Mucosa of gallbladder (tissue), 1 donor: ENCODE measurements at regions not wholly inside any gene's neighbourhood (a gene's known extent, or its start where the extent isn't known, plus 50 kb on each side); places are given as distances from the start of the nearest gene placed in this dataset.
A peak's percentile ranks its signal among the peaks of the same experiment; 100 is the strongest.
"Not testable (repeated sequence)": the region's sequence is repeated elsewhere in the genome, so short reads cannot be mapped to it uniquely, and the experiment has no call there.

Experiments
- DNase-seq: peaks from one replicate; pipeline ENCODE4 v3.0.0-alpha.2; 2020; ENCODE audit warnings: low spot score
- donor health status: DM: no; HTN: no; CAD: no.

DNA sequence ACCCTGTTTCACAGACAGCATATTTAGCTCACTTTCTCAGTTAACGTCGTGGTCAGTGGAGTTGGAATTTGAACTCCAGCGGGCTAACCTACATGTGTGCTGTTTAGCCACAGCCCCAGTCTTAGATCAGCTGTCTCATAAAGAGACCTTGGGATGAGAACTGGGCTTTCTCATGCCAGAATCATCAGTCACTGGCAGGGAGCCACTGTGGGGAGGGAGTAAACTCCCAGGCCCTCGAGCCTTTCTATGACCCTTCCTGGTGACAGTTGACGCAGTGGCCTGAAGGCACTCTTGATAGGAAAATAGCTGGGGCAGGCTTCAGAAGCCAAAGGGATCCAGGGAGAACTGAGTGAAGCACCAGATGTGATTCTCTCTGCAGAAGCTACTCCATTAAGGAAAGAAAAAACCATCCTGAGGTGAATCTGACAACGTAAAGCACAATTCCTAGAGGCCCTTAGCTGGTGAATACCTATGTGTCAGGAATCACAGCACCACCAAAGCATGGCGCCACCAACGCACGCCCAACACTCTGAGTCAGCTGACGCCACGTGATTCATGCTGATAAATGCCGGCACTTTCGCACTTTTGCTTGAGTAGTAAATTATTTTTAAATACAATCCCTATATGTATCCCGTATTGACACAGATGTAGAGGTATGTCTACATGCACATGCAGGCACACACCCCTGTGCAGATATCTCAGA, 279.6 kb upstream of the TMEM132C start:
- DNase-seq: no peak

DNA sequence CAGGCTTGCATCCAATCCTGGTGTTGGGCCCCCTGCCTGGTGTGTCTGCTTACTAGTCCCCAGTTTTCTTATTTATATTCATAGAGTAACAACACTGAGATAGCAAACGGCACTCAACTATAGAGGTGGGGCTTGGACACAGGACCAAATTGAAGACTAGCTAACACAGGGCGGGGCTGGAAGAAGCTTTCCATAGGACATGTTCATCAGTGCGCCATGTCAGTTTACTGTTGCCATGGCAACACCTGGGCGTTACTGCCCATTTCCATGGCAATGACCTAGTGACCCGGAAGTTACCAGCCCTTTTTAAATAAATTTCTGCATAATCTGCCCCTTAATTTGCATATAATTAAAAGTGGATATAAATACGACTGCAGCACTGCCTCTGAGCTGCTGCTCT, 275.5 kb upstream of the TMEM132C start:
- no peak for DNase-seq

DNA sequence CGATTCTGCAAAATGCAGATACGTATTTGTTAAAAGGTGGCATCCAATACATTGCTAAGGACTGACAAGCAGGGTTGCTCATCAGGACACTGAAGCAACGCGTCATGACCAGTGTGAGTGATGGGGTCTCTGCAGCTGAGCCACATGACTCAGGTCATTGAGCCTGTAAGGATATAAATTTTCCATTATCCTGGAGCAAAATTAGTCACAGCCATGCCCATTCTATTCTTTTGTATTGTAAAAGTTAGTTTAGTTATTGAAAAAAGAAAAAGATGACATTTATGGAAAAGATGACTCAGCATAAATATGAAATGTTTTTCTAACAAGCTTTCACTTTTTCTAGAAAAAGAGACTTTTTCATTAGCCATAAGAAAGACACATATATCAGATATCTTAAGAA, 268.0 kb upstream of the TMEM132C start:
- DNase-seq: no peak

DNA sequence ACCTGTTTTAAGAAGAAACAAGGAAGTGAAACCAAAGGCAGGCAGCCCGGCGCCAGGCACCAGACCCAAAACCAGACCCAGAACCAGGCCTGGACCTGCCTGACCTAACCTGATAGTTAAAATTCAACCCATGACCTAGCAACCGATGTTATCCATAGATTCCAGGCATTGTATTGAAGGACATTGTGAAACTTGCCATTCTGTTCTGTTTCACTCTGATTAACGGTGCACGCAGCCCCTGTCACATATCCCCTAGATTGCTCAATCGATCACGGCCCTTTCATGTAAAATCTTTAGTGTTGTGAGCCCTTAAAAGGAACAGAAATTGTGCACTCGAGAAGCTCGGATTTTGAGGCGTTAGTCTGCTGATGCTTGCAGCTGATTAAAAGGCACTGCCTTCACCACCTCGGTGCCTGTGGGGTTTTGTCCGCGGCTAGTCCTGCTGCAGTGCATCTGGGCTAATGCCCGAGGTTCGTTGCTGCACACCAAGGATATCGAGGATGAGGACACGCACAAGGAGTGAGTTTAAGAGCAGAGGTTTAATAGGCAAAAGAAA, 262.5 kb upstream of the TMEM132C start:
- DNase-seq: no peak

DNA sequence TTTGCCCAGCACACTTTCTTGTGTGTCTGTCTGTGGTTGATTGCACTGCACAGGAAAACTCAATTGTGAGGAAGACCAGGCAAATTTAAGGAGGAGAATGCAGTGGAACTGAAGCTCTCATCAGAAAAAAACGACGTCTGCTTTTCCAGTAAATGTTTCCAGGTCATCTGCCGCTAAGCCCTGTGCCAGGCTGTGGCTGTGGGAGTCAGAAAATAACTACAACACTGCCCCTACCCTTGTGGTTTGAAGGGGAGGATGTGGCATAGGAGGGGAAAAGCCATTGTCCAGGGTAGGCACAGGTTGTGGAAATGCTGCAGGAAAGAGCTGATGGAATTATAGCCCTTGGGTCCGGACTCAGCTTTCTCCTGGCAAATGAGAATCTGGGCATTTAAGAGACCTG, 259.7 kb upstream of the TMEM132C start:
- DNase-seq: no peak

DNA sequence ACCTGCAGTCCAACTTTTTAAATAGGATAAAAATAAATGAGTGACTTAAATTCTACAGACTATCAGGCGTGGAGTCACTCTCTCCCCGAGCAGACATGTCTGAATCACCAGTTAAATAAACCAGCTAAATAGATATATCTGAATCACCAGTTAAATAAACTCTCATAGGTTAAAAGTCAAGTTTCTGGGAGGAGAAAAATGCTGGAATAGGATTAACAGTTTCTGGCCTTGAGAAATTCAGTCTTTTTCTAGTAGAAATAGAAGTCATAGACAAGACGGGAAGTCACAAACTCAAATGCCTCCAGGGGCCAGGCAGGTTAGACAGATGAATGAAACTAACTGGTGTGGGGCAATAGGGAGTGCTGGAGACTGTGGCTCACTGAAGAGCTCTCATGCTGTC, 258.6 kb upstream of the TMEM132C start:
- DNase-seq: no peak

DNA sequence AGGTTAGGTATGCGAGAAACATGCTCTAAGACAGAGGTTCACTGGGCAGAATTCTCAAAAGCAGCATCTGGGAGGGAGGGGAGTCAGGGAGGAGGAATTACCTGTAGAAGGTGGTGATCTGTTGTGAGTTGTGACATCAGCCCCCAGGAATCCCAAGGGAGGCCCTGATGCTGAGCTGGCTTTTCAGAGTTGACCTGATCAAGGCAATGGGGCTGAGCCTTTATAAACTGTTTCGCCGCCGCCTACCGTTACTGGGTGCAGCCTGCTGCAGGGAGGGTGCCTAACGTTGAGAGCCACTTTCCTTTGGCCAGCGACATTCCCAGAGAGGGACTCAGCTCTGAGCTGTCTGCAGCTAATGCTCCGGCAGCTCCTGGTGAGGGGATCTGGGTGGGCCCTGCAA, 257.9 kb upstream of the TMEM132C start:
- DNase-seq: no peak

DNA sequence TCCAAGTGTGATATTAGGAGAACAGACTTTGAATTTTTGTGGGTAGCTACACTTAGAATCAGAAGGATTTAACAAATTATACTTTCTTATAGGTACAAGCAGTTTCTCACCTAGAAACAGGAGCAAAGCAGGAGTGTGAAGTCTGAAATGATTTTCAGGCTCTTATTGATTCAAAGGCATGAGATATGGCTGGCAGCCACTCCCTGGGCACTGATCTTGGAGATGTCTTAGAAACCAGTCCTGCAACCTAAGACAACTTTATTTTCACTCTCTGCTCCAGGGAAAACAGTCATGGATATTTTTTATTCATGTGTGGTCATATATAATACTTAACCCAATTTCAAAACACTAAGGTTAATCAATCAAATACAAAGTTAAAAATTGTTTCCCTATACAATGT, 254.9 kb upstream of the TMEM132C start:
- peak; percentile 32 for DNase-seq

DNA sequence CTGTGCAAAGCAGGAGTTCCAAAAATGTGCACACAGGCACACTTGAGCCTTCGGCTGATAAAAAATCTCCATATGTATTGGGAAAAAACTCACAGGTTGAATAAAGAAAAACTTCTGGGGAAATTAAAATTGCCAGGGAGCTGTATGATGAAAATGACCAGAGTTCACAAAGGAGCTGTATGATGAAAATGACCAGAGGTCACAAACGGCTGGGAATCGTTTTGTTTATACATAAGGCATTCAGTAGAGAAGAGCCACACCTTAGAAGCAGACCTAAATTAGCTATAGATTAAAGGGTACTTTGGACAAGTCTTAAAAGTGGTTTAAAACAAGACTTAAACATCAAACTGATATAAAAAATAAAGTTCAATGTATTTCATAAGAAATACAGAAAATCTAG, 251.7 kb upstream of the TMEM132C start:
- no peak for DNase-seq

DNA sequence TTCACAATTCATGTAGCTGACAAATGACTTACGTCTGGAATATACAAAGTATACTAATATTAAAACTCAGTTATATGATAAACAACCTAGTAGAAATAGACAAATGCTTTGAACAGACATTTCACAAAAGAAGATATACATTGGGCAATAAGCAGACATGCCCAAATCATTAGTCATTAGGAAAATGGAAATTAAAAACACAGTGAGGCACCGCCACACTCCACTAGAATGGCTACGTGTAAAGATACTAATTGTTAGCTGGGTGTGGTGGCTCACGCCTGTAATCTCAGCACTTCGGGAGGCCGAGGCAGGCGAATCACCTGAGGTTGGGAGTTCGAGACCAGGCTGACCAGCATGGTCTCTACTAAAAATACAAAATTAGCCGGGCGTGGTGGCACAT, 248.9 kb upstream of the TMEM132C start:
- DNase-seq: no peak

DNA sequence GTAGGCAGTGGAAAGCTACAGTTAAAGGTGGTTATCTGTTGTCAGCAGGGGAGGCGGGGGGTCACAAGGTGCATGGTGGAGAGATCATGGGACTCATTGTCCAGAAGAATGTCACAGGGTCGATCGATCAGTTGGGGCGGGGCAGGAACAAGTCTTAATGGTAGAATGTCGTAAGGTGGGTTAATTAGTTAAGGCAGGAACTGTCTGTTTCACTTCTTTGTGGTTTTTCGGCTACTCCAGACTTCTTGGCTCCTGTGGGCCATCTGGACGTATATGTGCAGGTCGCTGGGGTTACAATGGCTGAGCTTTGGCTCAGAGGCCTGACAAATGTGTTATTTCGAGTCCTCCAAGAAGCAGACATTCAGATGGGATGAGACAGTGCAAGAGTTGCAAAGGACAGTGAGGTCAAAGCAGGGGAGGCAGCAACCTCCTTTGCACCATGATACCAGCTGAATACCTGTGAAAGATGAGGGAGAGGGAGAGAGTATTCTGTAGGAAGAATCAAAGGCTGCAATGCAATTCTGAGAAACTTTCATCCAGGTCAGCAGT, 246.9 kb upstream of the TMEM132C start:
- DNase-seq: peak; percentile 45

DNA sequence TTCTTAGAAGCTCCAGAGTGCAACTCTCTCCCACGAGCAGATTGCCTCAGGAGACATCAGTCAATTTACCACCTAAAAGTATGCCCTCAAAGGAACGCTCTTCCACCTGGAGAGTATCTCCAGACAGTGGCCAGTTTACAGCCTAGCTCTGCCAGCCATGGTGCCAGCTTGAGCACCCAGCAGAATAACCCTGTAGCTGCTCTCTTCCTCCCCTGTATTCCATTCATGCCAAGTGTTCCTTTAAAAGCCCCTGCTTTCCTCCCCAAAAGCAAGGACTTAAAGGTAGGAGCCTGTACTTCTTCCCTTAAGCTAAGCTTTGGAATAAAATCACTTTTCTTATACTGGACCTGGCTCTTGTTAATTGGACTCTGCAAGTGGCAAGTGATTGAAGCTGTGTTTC, 245.4 kb upstream of the TMEM132C start:
- no peak for DNase-seq

DNA sequence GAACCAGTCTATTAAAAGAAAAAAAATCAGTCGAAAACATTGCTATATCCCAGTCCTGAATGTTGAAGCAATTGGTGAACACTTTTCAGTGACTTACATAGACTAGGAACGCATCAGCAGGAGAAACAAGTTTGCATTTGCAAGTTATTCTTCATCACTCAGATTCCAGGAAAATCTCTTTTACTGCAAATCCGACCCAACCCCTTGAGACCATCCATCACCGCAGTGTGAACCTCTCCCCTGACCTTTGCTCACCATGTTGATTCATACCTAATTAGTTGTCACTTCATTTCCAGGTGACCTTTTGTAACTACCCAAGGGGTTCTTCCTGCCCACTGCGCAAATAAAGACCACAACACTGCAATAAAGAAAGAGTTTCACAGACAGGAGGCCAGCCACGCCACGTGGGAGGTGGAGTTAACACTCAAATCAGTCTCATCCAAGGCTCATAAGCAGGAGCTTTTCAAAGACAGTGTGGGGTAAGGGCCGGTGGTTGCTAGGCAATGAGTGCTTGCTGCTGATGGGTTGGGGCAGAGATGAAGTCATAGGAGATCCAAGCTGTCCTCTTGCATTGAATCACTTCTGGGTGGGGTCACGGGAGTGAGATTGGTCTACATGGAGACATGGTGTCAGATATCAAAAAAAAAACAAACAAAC, 241.3 kb upstream of the TMEM132C start:
- no peak for DNase-seq

DNA sequence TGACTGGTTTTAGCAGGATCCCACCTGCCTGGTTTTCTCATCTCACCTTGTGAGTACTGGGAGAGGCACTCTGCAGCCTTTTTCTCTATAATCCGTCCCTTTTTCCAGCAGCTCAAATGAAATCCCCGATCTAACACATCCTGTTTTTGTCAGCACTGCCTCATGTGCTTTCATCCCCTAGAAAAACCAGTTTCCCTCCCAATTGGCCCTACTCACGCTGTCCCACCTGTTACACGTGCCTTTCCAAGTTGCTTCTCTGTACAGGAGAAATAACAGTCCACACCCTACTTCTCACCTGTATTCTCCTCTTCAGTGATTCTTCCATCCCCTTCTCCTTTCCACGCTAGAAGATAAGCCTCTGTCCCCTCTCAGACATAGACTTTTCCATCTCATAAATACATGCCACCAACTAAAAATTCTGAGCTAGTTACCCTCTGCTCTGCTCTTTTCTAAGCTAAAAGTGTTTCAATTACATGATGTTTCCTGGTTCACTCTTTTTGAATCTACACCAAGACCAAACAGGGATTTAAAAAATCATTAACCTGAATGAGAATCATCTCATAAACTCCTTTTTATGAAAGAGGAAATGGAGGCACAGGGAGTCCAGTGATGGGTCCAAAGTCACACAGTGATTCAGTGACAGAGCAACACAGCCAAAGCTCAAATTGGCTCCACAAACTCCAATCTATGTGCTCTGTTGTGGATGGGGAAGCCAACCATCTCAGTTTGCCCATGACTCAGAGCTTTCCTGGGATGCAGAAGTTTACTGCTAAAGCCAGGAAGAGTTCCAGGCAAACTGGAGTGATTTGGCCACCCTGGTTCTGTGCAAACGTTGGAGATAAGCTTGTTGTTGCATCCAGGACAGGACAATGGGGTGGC, 240.0 kb upstream of the TMEM132C start:
- DNase-seq: peak; percentile 44

DNA sequence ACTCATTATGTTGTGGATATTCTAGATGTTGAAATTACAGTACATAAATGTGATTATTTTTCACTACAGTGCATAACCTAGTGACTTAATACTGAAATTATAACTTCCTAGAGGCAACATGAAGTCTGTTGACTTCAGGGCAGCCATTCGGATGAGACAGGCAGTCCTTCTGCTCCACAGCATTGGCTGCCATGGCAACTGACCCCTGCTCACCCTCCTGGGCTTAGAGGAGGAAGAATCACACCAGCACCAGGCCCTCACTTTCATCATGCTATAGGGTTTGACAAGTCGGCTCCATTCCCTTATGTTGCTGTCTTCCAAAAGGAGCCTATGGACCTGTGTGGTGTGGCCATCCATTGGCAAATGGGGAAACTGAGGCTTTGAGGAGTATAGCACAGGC, 233.5 kb upstream of the TMEM132C start:
- DNase-seq: no peak

DNA sequence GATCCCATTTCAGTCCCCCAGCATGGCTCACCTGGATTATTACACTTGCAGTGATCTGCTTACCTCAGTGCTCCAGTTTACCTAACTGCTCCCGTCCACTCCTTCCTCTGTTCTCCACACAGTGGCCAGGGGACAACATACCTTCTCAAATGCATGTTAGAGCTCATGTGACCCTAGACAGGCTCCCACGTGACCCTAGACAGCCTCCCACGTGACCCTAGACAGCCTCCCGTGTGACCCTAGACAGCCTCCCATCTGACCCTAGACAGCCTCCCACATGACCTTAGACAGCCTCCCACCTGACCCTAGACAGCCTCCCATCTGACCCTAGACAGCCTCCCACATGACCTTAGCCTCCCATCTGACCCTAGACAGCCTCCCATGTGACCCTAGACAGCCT, 226.0 kb upstream of the TMEM132C start:
- DNase-seq: no peak

DNA sequence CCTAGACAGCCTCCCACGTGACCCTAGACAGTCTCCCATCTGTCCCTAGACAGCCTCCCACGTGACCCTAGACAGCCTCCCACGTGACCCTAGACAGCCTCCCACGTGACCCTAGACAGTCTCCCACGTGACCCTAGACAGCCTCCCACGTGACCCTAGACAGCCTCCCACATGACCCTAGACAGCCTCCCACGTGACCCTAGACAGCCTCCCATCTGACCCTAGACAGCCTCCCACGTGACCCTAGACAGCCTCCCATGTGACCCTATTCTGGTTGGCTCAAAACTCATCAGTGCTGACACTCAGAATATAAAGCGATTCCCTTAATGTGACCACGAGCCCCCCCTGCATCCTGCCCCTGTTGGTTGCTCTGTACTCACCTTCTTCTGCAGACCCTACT, 224.7 kb upstream of the TMEM132C start:
- not testable (repeated sequence) for DNase-seq

DNA sequence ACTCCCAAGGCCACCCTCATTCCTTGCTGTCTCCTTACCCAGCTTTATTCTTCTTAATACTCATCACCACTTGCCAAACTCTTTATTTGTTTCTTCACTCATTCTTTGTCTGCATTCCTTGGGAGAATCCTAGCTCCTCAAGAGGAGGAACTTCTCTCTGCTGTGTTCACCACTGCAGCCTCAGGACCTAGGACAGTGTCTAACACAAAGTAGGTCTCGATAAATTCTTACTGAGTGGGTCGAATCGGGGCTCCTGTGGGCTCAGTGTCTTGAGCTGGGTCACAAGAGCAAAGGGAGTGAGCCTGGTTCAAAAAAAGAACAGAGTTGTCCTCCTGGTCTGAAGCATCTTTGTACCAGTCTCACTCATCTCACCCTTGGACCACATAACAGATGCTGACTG, 224.1 kb upstream of the TMEM132C start:
- DNase-seq: no peak

DNA sequence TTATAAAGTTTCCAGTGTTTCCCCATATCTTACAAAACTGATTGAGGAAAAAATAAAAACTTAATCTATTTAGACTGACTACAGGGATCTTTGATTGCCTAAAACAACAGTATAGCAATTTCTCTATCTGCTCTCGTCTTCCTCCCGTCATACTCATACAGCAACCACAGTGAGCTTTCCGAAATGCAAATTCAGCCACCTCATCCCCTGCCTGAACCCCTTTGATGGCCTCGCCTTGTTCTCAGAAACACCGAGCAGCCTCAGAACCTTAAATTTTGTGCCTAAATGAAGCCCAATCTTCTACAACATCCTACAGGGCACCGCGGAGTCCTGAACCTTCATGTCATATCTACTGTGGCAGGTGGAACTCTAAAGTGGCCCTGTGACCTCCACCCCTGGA, 223.7 kb upstream of the TMEM132C start:
- no peak for DNase-seq

DNA sequence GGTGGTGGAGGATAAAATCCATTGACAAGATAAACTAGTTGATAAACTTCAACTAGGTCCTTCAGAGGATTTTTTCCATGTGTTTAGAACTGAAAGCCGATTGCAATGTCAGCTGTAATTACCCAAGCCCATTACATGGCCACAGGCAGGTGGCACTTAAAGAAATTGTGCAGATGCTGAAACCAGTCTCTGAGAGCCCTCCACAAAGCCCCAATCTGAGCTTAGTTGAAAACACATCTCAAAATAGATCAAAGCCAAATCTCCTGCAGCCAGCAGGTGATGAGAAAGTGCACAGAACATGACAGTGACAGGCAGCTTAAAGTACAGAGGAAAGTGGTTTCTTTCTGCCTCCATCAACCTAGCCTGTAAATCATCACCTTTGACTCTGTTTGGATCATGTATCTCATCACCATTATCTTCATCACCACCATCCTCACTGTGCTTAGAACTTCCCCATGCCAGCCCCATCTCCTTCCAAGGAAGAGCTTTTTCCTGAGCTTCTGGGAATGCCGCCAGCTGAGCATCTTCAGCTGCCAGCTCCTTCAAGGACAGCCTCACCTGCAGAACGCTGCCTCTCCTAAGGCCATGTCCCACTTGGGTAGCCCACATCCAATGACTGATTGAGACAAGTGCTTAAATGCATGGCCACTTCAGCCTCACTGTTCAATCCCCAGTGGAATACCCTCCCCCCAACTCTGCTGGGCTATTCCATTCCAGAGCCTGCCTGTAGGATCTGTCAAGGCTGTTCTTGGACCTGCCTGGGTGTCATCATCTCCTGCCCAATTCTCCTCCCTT, 219.5 kb upstream of the TMEM132C start:
- no peak for DNase-seq

DNA sequence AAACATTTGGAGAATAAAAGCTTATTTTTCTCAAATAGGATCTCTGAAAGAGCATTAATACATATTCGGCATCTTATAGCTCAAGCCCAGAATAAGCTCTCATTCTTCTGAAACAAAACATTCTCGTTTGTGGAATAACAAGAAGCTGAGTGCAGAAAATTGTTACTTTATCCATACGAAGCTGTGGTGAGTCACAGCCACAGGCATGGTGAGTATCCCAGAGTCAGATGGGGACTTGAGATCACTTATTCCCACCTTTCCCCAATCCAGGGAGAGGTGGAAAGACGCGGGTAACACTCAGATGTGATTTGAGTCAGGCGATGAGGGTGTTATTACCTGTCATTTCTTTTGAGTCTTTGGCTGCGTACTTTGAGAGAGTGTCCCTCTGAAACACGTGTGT, 214.6 kb upstream of the TMEM132C start:
- DNase-seq: no peak
